KMS-11 (cell line): ENCODE measurements at regions not wholly inside any gene's neighbourhood (a gene's known extent, or its start where the extent isn't known, plus 50 kb on each side); places are given as distances from the start of the nearest gene placed in this dataset.

Experiments
- H2AFZ ChIP-seq: fragments of 200-600 bp; sonication (generic); 2 replicates; pipeline ENCODE4 v1.6.1; 2016; ENCODE audit warnings: antibody characterized with exemption, mixed run types, low read depth
- H3K27ac ChIP-seq: fragments of 200-600 bp; sonication (generic); 2 replicates; pipeline ENCODE4 v1.6.1; 2016; ENCODE audit warnings: mild to moderate bottlenecking, mixed run types
- H3K27me3 ChIP-seq: fragments of 200-600 bp; sonication (generic); 2 replicates; pipeline ENCODE4 v1.6.1; 2017; ENCODE audit warnings: mild to moderate bottlenecking, low read depth, mixed run types, moderate library complexity; ENCODE audit not compliant: insufficient read depth
- H3K36me3 ChIP-seq: fragments of 200-600 bp; sonication (generic); 2 replicates; pipeline ENCODE4 v1.6.1; 2017; ENCODE audit warnings: mild to moderate bottlenecking, mixed run types; ENCODE audit not compliant: insufficient read depth
- H3K4me1 ChIP-seq: fragments of 200-600 bp; sonication (generic); 2 replicates; pipeline ENCODE4 v1.6.1; 2016; ENCODE audit warnings: mild to moderate bottlenecking, low read depth, mixed run types; ENCODE audit not compliant: poor library complexity, severe bottlenecking
- H3K4me2 ChIP-seq: fragments of 200-600 bp; sonication (generic); 2 replicates; pipeline ENCODE4 v1.7.0; 2016; ENCODE audit warnings: mild to moderate bottlenecking, mixed run types
- H3K4me3 ChIP-seq: fragments of 200-600 bp; sonication (generic); IDR thresholded peaks from 2 replicates; pipeline ENCODE4 v1.6.1; 2017; ENCODE audit warnings: low read depth, low read length, mixed read lengths; ENCODE audit not compliant: insufficient read depth
- H3K79me2 ChIP-seq: fragments of 200-600 bp; sonication (generic); 2 replicates; pipeline ENCODE4 v1.6.1; 2016; ENCODE audit warnings: low read depth, mixed run types; ENCODE audit not compliant: insufficient read depth
- H3K9ac ChIP-seq: fragments of 200-600 bp; sonication (generic); 2 replicates; pipeline ENCODE4 v1.6.1; 2016; ENCODE audit warnings: mild to moderate bottlenecking, mixed run types
- H4K20me1 ChIP-seq: fragments of 200-600 bp; sonication (generic); 2 replicates; pipeline ENCODE4 v1.6.1; 2016; ENCODE audit warnings: mild to moderate bottlenecking, mixed run types; ENCODE audit not compliant: insufficient read depth
- TF ChIP-seq, protein P1 (sequence below): fragments of 200-600 bp; sonication (generic); conservative IDR thresholded peaks from 2 replicates; pipeline ENCODE4 v1.6.1; 2017; ENCODE audit warnings: low read depth, mild to moderate bottlenecking, antibody characterized with exemption, low read length, moderate library complexity, mixed read lengths

DNA sequence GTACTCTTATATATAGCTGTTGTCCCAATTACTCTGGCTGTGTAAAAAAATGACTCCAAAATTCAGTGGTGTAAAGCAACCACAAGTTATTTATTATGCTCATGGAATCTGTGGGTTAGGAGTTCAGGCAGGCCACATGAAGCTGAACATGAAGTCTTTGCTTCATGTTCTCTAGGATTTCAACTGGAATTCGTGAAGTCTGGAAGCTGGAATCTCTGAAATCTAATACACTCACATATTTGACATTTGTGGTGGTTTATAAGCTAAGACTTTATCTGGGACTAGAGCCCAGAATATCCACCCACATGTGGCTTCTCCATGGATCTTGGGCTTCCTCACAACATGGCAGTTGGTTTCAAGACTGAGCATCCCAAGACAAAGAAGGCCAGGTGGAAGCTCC is 430.6 kb downstream of the MIAT start:
- TF ChIP-seq, protein P1, sequence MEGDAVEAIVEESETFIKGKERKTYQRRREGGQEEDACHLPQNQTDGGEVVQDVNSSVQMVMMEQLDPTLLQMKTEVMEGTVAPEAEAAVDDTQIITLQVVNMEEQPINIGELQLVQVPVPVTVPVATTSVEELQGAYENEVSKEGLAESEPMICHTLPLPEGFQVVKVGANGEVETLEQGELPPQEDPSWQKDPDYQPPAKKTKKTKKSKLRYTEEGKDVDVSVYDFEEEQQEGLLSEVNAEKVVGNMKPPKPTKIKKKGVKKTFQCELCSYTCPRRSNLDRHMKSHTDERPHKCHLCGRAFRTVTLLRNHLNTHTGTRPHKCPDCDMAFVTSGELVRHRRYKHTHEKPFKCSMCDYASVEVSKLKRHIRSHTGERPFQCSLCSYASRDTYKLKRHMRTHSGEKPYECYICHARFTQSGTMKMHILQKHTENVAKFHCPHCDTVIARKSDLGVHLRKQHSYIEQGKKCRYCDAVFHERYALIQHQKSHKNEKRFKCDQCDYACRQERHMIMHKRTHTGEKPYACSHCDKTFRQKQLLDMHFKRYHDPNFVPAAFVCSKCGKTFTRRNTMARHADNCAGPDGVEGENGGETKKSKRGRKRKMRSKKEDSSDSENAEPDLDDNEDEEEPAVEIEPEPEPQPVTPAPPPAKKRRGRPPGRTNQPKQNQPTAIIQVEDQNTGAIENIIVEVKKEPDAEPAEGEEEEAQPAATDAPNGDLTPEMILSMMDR: no peak
- no peaks in the 10 kb centered on the region for H4K20me1 ChIP-seq
- H3K4me1 ChIP-seq: no peaks in the 10 kb centered on the region
- H3K4me2 ChIP-seq: no peak overlapping the region
- no peaks in the 10 kb centered on the region for H3K36me3 ChIP-seq
- H3K9ac ChIP-seq: no peak overlapping the region
- H3K79me2 ChIP-seq: no peaks in the 10 kb centered on the region
- no peak overlapping the region for H3K27ac ChIP-seq
- no peak overlapping the region for H2AFZ ChIP-seq
- H3K4me3 ChIP-seq: no peak overlapping the region
- H3K27me3 ChIP-seq: no peaks in the 10 kb centered on the region

DNA sequence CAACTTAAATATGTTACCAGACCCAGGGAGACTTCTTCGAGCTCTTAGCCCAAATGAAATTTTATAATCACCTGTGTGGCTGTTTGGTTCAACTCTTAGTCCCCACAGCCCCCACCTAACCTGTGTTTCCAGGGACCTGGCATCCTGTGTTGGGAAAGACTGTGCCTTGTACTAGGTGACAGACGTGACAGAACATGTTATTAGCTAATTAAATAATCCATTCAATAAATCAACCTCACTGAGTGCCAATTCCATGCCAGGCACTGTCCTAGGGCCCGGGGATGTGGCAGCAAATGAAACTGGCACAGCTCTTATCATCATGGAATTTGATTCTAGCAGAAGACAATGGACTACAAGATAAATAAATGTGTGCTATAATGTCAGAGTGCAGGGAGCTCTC is 431.9 kb downstream of the MIAT start:
- H4K20me1 ChIP-seq: no peaks in the 10 kb centered on the region
- no peak overlapping the region for H3K9ac ChIP-seq
- no peaks in the 10 kb centered on the region for H3K79me2 ChIP-seq
- H3K27ac ChIP-seq: no peak overlapping the region
- H3K4me3 ChIP-seq: no peak overlapping the region
- H2AFZ ChIP-seq: no peak overlapping the region
- H3K4me1 ChIP-seq: no peaks in the 10 kb centered on the region
- H3K4me2 ChIP-seq: no peak overlapping the region
- TF ChIP-seq, protein P1: no peak
- H3K36me3 ChIP-seq: no peaks in the 10 kb centered on the region
- no peaks in the 10 kb centered on the region for H3K27me3 ChIP-seq

DNA sequence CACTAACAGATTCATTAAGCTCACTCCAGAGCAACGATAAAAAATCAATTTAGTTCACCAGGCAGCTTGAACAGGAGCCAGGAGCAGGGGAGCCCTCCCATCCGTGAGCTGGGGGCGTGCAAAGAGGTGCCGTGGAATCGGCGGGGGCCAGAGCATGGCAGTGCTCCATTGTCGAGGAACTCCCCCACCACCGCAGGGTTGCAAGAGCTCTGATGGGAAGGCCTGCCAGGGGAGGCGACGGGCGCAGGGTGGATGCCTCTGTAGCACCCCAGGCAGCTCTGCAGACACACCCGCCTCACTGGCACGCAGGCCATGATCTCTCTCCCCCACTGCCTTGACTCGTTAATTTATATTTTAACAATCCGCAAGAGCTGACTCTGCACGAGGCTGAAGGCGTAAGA is 433.2 kb downstream of the MIAT start:
- Histone ChIP-seq H2AFZ (no peak overlapping the region), H3K27me3 (no peaks in the 10 kb centered on the region), H3K9ac (no peak overlapping the region), H4K20me1 (no peaks in the 10 kb centered on the region), H3K4me2 (no peak overlapping the region), H3K4me1 (no peaks in the 10 kb centered on the region), H3K27ac (no peak overlapping the region), H3K79me2 (no peaks in the 10 kb centered on the region), H3K4me3 (no peak overlapping the region), H3K36me3 (no peaks in the 10 kb centered on the region)
- TF ChIP-seq, protein P1: no peak

DNA sequence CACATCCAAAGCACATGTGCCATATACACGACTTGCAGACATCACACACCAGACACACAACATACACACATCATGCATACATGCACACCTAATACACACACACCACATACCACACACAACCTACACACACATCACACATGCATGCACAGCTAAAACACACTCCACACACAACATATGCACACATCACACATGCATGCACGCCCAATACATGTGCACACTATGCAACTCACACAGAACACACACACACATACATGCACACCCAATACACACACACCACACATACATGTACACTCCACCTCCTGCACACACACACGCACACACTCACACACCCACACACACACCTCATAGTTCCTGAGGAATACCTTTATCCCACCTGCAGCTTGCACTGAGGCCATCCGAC is 436.0 kb downstream of the MIAT start:
- Histone ChIP-seq H3K79me2 (no peaks in the 10 kb centered on the region), H4K20me1 (no peaks in the 10 kb centered on the region), H3K4me1 (no peaks in the 10 kb centered on the region), H3K36me3 (no peaks in the 10 kb centered on the region), H2AFZ (no peak overlapping the region), H3K4me2 (no peak overlapping the region), H3K27me3 (no peaks in the 10 kb centered on the region; the same call in 1 of the 2 replicates), H3K9ac (no peak overlapping the region), H3K4me3 (no peak overlapping the region), H3K27ac (no peak overlapping the region)
- TF ChIP-seq, protein P1: no peak
